ENCODE measurements at regions not wholly inside any gene's neighbourhood (a gene's known extent, or its start where the extent isn't known, plus 50 kb on each side); places are given as distances from the start of the nearest gene placed in this dataset.

- Histone ChIP-seq H3K9me3 (ENCODE audit: insufficient read depth, low read length) (no peaks in the 10 kb centered on the region), H3K4me3 (ENCODE audit: insufficient read length, low read depth) (no peak overlapping the region), H3K36me3 (ENCODE audit: insufficient read depth, insufficient read length, low read length) (no peaks in the 10 kb centered on the region), H3K4me1 (ENCODE audit: insufficient read depth, insufficient read length) (peaks cover 3% of the 10 kb centered on the region), H3K27me3 (ENCODE audit: insufficient read depth, insufficient read length) (no peaks in the 10 kb centered on the region), H3K9ac (ENCODE audit: insufficient read length, low read depth) (no peak overlapping the region)
- no peak for DNase-seq (ENCODE audit: low read depth, low spot score)
- no peak for TF ChIP-seq SUZ12 (IDR thresholded peaks at IDR 0.05; ENCODE audit: extremely low read depth, insufficient read depth, insufficient read length)
- TF ChIP-seq YY1 (IDR thresholded peaks at IDR 0.05; ENCODE audit: insufficient read depth, insufficient read length), result no peak
- TF ChIP-seq ZNF274 (IDR thresholded peaks at IDR 0.05; ENCODE audit: low read depth, low read length), result no peak
Measured at GRCh38 chr2:118558846-118559245, 288.6 kb downstream of the EN1 start.

- TF ChIP-seq YY1 (IDR thresholded peaks at IDR 0.05; ENCODE audit: insufficient read depth, insufficient read length), result no peak
- TF ChIP-seq ZNF274 (IDR thresholded peaks at IDR 0.05; ENCODE audit: low read depth, low read length), result no peak
- TF ChIP-seq SUZ12 (IDR thresholded peaks at IDR 0.05; ENCODE audit: extremely low read depth, insufficient read depth, insufficient read length), result no peak
- DNase-seq (ENCODE audit: low read depth, low spot score), result no peak
- Histone ChIP-seq H3K4me1 (ENCODE audit: insufficient read depth, insufficient read length) (peaks cover 3% of the 10 kb centered on the region), H3K4me3 (ENCODE audit: insufficient read length, low read depth) (no peak overlapping the region), H3K36me3 (ENCODE audit: insufficient read depth, insufficient read length, low read length) (no peaks in the 10 kb centered on the region), H3K9ac (ENCODE audit: insufficient read length, low read depth) (no peak overlapping the region), H3K9me3 (ENCODE audit: insufficient read depth, low read length) (no peaks in the 10 kb centered on the region), H3K27me3 (ENCODE audit: insufficient read depth, insufficient read length) (no peaks in the 10 kb centered on the region)
Measured at GRCh38 chr2:118557791-118558190, 289.7 kb downstream of the EN1 start.

- DNase-seq (ENCODE audit: low read depth, low spot score), result no peak
Measured at GRCh38 chr2:118557016-118557415, 290.4 kb downstream of the EN1 start.

GRCh38 chr2:118554616-118555015 lies 292.8 kb downstream of the EN1 start:
- H3K9me3 ChIP-seq (ENCODE audit: insufficient read depth, low read length), result no peaks in the 10 kb centered on the region
- H3K27me3 ChIP-seq (ENCODE audit: insufficient read depth, insufficient read length), result no peaks in the 10 kb centered on the region
- no peak for TF ChIP-seq YY1 (IDR thresholded peaks at IDR 0.05; ENCODE audit: insufficient read depth, insufficient read length)
- no peak for TF ChIP-seq SUZ12 (IDR thresholded peaks at IDR 0.05; ENCODE audit: extremely low read depth, insufficient read depth, insufficient read length)
- TF ChIP-seq ZNF274 (IDR thresholded peaks at IDR 0.05; ENCODE audit: low read depth, low read length), result no peak
- no peak overlapping the region for H3K4me3 ChIP-seq (ENCODE audit: insufficient read length, low read depth)
- H3K9ac ChIP-seq (ENCODE audit: insufficient read length, low read depth), result no peak overlapping the region
- no peaks in the 10 kb centered on the region for H3K36me3 ChIP-seq (ENCODE audit: insufficient read depth, insufficient read length, low read length)
- no peak for DNase-seq (ENCODE audit: low read depth, low spot score)
- H3K4me1 ChIP-seq (ENCODE audit: insufficient read depth, insufficient read length), result no peaks in the 10 kb centered on the region

More at GRCh38 chr2:118557016-118557415, 290.4 kb downstream of the EN1 start:
- no peaks in the 10 kb centered on the region for H3K27me3 ChIP-seq (ENCODE audit: insufficient read depth, insufficient read length)
- H3K36me3 ChIP-seq (ENCODE audit: insufficient read depth, insufficient read length, low read length), result no peaks in the 10 kb centered on the region
- no peak overlapping the region for H3K4me3 ChIP-seq (ENCODE audit: insufficient read length, low read depth)
- H3K9ac ChIP-seq (ENCODE audit: insufficient read length, low read depth), result no peak overlapping the region
- no peaks in the 10 kb centered on the region for H3K9me3 ChIP-seq (ENCODE audit: insufficient read depth, low read length)
- H3K4me1 ChIP-seq (ENCODE audit: insufficient read depth, insufficient read length), result peaks cover 3% of the 10 kb centered on the region
- TF ChIP-seq ZNF274 (IDR thresholded peaks at IDR 0.05; ENCODE audit: low read depth, low read length), result no peak
- TF ChIP-seq YY1 (IDR thresholded peaks at IDR 0.05; ENCODE audit: insufficient read depth, insufficient read length), result no peak
- TF ChIP-seq SUZ12 (IDR thresholded peaks at IDR 0.05; ENCODE audit: extremely low read depth, insufficient read depth, insufficient read length), result no peak

- no peak for DNase-seq (ENCODE audit: low read depth, low spot score)
- no peak overlapping the region for H3K9ac ChIP-seq (ENCODE audit: insufficient read length, low read depth)
- no peaks in the 10 kb centered on the region for H3K4me1 ChIP-seq (ENCODE audit: insufficient read depth, insufficient read length)
- TF ChIP-seq YY1 (IDR thresholded peaks at IDR 0.05; ENCODE audit: insufficient read depth, insufficient read length), result no peak
- TF ChIP-seq ZNF274 (IDR thresholded peaks at IDR 0.05; ENCODE audit: low read depth, low read length), result no peak
- TF ChIP-seq SUZ12 (IDR thresholded peaks at IDR 0.05; ENCODE audit: extremely low read depth, insufficient read depth, insufficient read length), result no peak
- no peaks in the 10 kb centered on the region for H3K36me3 ChIP-seq (ENCODE audit: insufficient read depth, insufficient read length, low read length)
- H3K9me3 ChIP-seq (ENCODE audit: insufficient read depth, low read length), result peaks cover 10% of the 10 kb centered on the region; the same call in 1 of the 2 replicates
- H3K27me3 ChIP-seq (ENCODE audit: insufficient read depth, insufficient read length), result no peaks in the 10 kb centered on the region
- no peak overlapping the region for H3K4me3 ChIP-seq (ENCODE audit: insufficient read length, low read depth)
Measured at GRCh38 chr2:118549503-118549902, 297.9 kb downstream of the EN1 start.

- no peak for DNase-seq (ENCODE audit: low read depth, low spot score)
- Histone ChIP-seq H3K9me3 (ENCODE audit: insufficient read depth, low read length) (peaks cover 15% of the 10 kb centered on the region; the same call in 1 of the 2 replicates), H3K4me1 (ENCODE audit: insufficient read depth, insufficient read length) (no peaks in the 10 kb centered on the region), H3K36me3 (ENCODE audit: insufficient read depth, insufficient read length, low read length) (no peaks in the 10 kb centered on the region), H3K9ac (ENCODE audit: insufficient read length, low read depth) (no peak overlapping the region), H3K4me3 (ENCODE audit: insufficient read length, low read depth) (no peak overlapping the region), H3K27me3 (ENCODE audit: insufficient read depth, insufficient read length) (no peaks in the 10 kb centered on the region)
- no peak for TF ChIP-seq ZNF274 (IDR thresholded peaks at IDR 0.05; ENCODE audit: low read depth, low read length)
- TF ChIP-seq YY1 (IDR thresholded peaks at IDR 0.05; ENCODE audit: insufficient read depth, insufficient read length), result no peak
- no peak for TF ChIP-seq SUZ12 (IDR thresholded peaks at IDR 0.05; ENCODE audit: extremely low read depth, insufficient read depth, insufficient read length)
Measured at GRCh38 chr2:118548880-118549488, 298.5 kb downstream of the EN1 start.

GRCh38 chr2:118539290-118539689 lies 308.2 kb downstream of the EN1 start:
- Histone ChIP-seq H3K9ac (ENCODE audit: insufficient read length, low read depth) (no peak overlapping the region), H3K27me3 (ENCODE audit: insufficient read depth, insufficient read length) (no peaks in the 10 kb centered on the region), H3K4me3 (ENCODE audit: insufficient read length, low read depth) (no peak overlapping the region), H3K4me1 (ENCODE audit: insufficient read depth, insufficient read length) (no peaks in the 10 kb centered on the region), H3K9me3 (ENCODE audit: insufficient read depth, low read length) (peaks cover 21% of the 10 kb centered on the region; the same call in 1 of the 2 replicates), H3K36me3 (ENCODE audit: insufficient read depth, insufficient read length, low read length) (no peaks in the 10 kb centered on the region)
- TF ChIP-seq YY1 (IDR thresholded peaks at IDR 0.05; ENCODE audit: insufficient read depth, insufficient read length) (no peak), ZNF274 (IDR thresholded peaks at IDR 0.05; ENCODE audit: low read depth, low read length) (no peak), SUZ12 (IDR thresholded peaks at IDR 0.05; ENCODE audit: extremely low read depth, insufficient read depth, insufficient read length) (no peak)
- no peak for DNase-seq (ENCODE audit: low read depth, low spot score)

Measured in NT2/D1 (cell line).